H1 (cell line): ENCODE measurements at regions not wholly inside any gene's neighbourhood (a gene's known extent, or its start where the extent isn't known, plus 50 kb on each side); places are given as distances from the start of the nearest gene placed in this dataset.
A peak's percentile ranks its signal among the peaks of the same experiment; 100 is the strongest.

Experiments used
- CTCF ChIA-PET: fragments of 300-600 bp; sonication (Branson Sonifier 250); formaldehyde crosslinking; loops from one replicate; lab custom pipeline; 2021; ENCODE audit not compliant: partially characterized antibody; lab: Charles Lee
- POLR2A ChIA-PET: fragments of 300-600 bp; sonication (Branson Sonifier 250); formaldehyde crosslinking; loops from one replicate; lab custom pipeline; 2021; ENCODE audit warnings: inconsistent platforms; ENCODE audit not compliant: partially characterized antibody; lab: Charles Lee
- DNase-seq, 2 experiments: peaks; one replicate each; pipeline versions ENCODE4 v3.0.0 to v3.0.0-alpha.2; 2010 to 2022; ENCODE audit warnings: low spot score in 2 of 2, low read depth in 1 of 2, mixed read lengths in 1 of 2
- FAIRE-seq: peaks from 2 replicates; lab custom pipeline; 2011; peaks lifted over from hg19 to GRCh38; lab: Jason Lieb, UNC
- H2AFZ ChIP-seq: 2 replicates; pipeline ENCODE4 v1.8.1; 2012; ENCODE audit warnings: low read length, inconsistent platforms
- H2AK5ac ChIP-seq: 2 replicates; pipeline ENCODE4 v1.6.1; 2013; ENCODE audit warnings: low read depth, low read length
- H2BK120ac ChIP-seq: replicated peaks from 2 replicates; pipeline ENCODE3; 2013; ENCODE audit warnings: low read depth, low read length, inconsistent platforms
- H2BK12ac ChIP-seq: 2 replicates; pipeline ENCODE4 v1.6.1; 2013; ENCODE audit warnings: low read depth, low read length
- H2BK15ac ChIP-seq: 2 replicates; pipeline ENCODE4 v1.6.1; 2013; ENCODE audit warnings: low read length
- H2BK20ac ChIP-seq: 2 replicates; pipeline ENCODE4 v1.6.1; 2013; ENCODE audit warnings: low read length
- H2BK5ac ChIP-seq: 2 replicates; pipeline ENCODE4 v1.6.1; 2013; ENCODE audit warnings: low read depth, low read length
- H3K14ac ChIP-seq: 2 replicates; pipeline ENCODE4 v1.6.1; 2013; ENCODE audit warnings: inconsistent platforms; ENCODE audit not compliant: insufficient read length
- H3K18ac ChIP-seq: 2 replicates; pipeline ENCODE4 v1.6.1; 2013; ENCODE audit warnings: low read length; ENCODE audit errors: extremely low read depth
- H3K23ac ChIP-seq: 2 replicates; pipeline ENCODE4 v1.6.1; 2013; ENCODE audit warnings: inconsistent platforms; ENCODE audit not compliant: insufficient read length
- H3K23me2 ChIP-seq: 2 replicates; pipeline ENCODE4 v1.6.1; 2013; ENCODE audit warnings: low read depth, low read length
- H3K27ac ChIP-seq: 2 replicates; pipeline ENCODE4 v1.6.1; 2011; ENCODE audit warnings: low read depth, low read length, inconsistent platforms
- H3K27me3 ChIP-seq, 4 experiments: replicated peaks in 1 of 4; 1 replicate in 1 of 4; 2 replicates in 3 of 4; pipeline versions ENCODE4 v1.6.1 to v1.8.1; 2011 to 2013; ENCODE audit warnings: low read length in 3 of 4, mild to moderate bottlenecking in 3 of 4, inconsistent platforms in 2 of 4, mixed read lengths in 2 of 4, moderate library complexity in 1 of 4; ENCODE audit not compliant: control insufficient read depth in 3 of 4, insufficient read depth in 3 of 4; ENCODE audit errors: extremely low read depth in 1 of 4
- H3K36me3 ChIP-seq, 4 experiments: 2 replicates each; pipeline versions ENCODE4 v1.6.1 to v1.8.1; 2011 to 2013; ENCODE audit warnings: mild to moderate bottlenecking in 4 of 4, low read length in 3 of 4, moderate library complexity in 2 of 4, control low read depth in 1 of 4, inconsistent platforms in 1 of 4; ENCODE audit not compliant: insufficient read depth in 4 of 4, control insufficient read depth in 2 of 4
- H3K4ac ChIP-seq: replicated peaks from 2 replicates; pipeline ENCODE3; 2013; ENCODE audit warnings: low read length, low read depth, mixed read lengths, inconsistent platforms; ENCODE audit not compliant: insufficient read length
- H3K4me1 ChIP-seq, 4 experiments: replicated peaks in 1 of 4; 1 replicate in 1 of 4; 2 replicates in 3 of 4; pipeline versions ENCODE4 v1.6.1 to v1.8.1; 2011 to 2013; ENCODE audit warnings: low read length in 3 of 4, inconsistent platforms in 2 of 4, mixed read lengths in 1 of 4; ENCODE audit not compliant: insufficient read depth in 4 of 4, control insufficient read depth in 3 of 4
- H3K4me2 ChIP-seq, 2 experiments: 2 replicates each; pipeline versions ENCODE4 v1.6.1 to v1.8.1; 2011 to 2013; ENCODE audit warnings: low read depth in 2 of 2, low read length in 2 of 2, control low read depth in 1 of 2, inconsistent platforms in 1 of 2, mild to moderate bottlenecking in 1 of 2; ENCODE audit not compliant: insufficient read depth in 1 of 2
- H3K4me3 ChIP-seq, 4 experiments: fragments of 200-600, 300-600 bp in 1 of 4; sonication (generic), shearing (Covaris generic), sonication (Bioruptor Twin) in 1 of 4; 2 replicates each; pipeline versions ENCODE4 v1.5.1 to v1.8.1; 2011 to 2016; ENCODE audit warnings: low read length in 4 of 4, low read depth in 3 of 4, control low read depth in 2 of 4, inconsistent platforms in 2 of 4, mild to moderate bottlenecking in 2 of 4, mixed read lengths in 1 of 4, moderate library complexity in 1 of 4; ENCODE audit not compliant: insufficient read depth in 2 of 4; ENCODE audit errors: extremely low read depth in 1 of 4
- H3K56ac ChIP-seq: replicated peaks from 2 replicates; pipeline ENCODE3; 2013; ENCODE audit warnings: low read depth, mild to moderate bottlenecking, mixed read lengths, low read length, inconsistent platforms; ENCODE audit not compliant: insufficient read length
- H3K79me1 ChIP-seq: 2 replicates; pipeline ENCODE4 v1.6.1; 2013; ENCODE audit warnings: low read depth, low read length, control low read depth
- H3K79me2 ChIP-seq, 2 experiments: 2 replicates each; pipeline versions ENCODE4 v1.6.1 to v1.8.1; 2012 to 2013; ENCODE audit warnings: low read length in 2 of 2, mild to moderate bottlenecking in 2 of 2, inconsistent platforms in 1 of 2; ENCODE audit not compliant: insufficient read depth in 2 of 2, control insufficient read depth in 1 of 2
- H3K9ac ChIP-seq, 4 experiments: replicated peaks in 1 of 4; 1 replicate in 1 of 4; 2 replicates in 3 of 4; pipeline versions ENCODE4 v1.6.1 to v1.8.1; 2011 to 2013; ENCODE audit warnings: low read depth in 3 of 4, low read length in 3 of 4, control low read depth in 2 of 4, mild to moderate bottlenecking in 2 of 4, moderate library complexity in 2 of 4, inconsistent platforms in 1 of 4; ENCODE audit errors: extremely low read depth in 1 of 4
- H3K9me3 ChIP-seq, 2 experiments: 2 replicates each; pipeline versions ENCODE4 v1.6.1 to v1.8.1; 2012 to 2013; ENCODE audit warnings: mild to moderate bottlenecking in 2 of 2, moderate library complexity in 2 of 2, control low read depth in 1 of 2, inconsistent platforms in 1 of 2, low read depth in 1 of 2, low read length in 1 of 2, mixed read lengths in 1 of 2; ENCODE audit not compliant: insufficient read depth in 2 of 2
- H4K20me1 ChIP-seq, 2 experiments: replicated peaks in 1 of 2; 2 replicates each; pipeline versions ENCODE3 to v1.8.1; 2011 to 2013; ENCODE audit warnings: inconsistent platforms in 2 of 2, low read length in 2 of 2, mild to moderate bottlenecking in 1 of 2; ENCODE audit not compliant: insufficient read depth in 2 of 2, control insufficient read depth in 1 of 2
- H4K5ac ChIP-seq: 2 replicates; pipeline ENCODE4 v1.6.1; 2013; ENCODE audit warnings: low read length, low read depth, mixed read lengths, inconsistent platforms; ENCODE audit not compliant: insufficient read length
- H4K8ac ChIP-seq: 2 replicates; pipeline ENCODE4 v1.8.0; 2013; ENCODE audit warnings: mild to moderate bottlenecking, moderate library complexity, low read length, inconsistent platforms; ENCODE audit not compliant: insufficient read depth; ENCODE audit errors: extremely low read depth
- H4K91ac ChIP-seq: replicated peaks from 2 replicates; pipeline ENCODE3; 2013; ENCODE audit warnings: low read length, mixed read lengths, inconsistent platforms; ENCODE audit not compliant: insufficient read length
- GABPA ChIP-seq: IDR thresholded peaks from 2 replicates; pipeline ENCODE4 v1.6.1; 2011; ENCODE audit warnings: mild to moderate bottlenecking, low read length, moderate library complexity, borderline replicate concordance; ENCODE audit not compliant: insufficient read depth
- RFX5 ChIP-seq: IDR thresholded peaks from 2 replicates; pipeline ENCODE4 v1.6.1; 2011; ENCODE audit warnings: low read depth, low read length, improper control_type of control experiment, borderline replicate concordance
- RXRA ChIP-seq: IDR thresholded peaks from 2 replicates; pipeline ENCODE4 v1.6.1; 2011; ENCODE audit warnings: low read depth, mild to moderate bottlenecking, low read length, moderate library complexity; ENCODE audit not compliant: insufficient read depth
- WGBS, 2 experiments: shearing (Covaris generic) in 1 of 2; methylation state at CpG; one replicate each; pipeline versions ENCODE4 v1.1.6 to v1.1.7; 2013 to 2015; ENCODE audit warnings: low lambda C conversion rate in 2 of 2, mixed read lengths in 2 of 2, inconsistent platforms in 1 of 2, low coverage in 1 of 2, missing lambda C conversion rate in 1 of 2; ENCODE audit not compliant: insufficient replicate concordance in 2 of 2, insufficient coverage in 1 of 2, insufficient read length in 1 of 2; ENCODE audit errors: extremely low coverage in 1 of 2, missing lambda C conversion rate in 1 of 2; 5-methylcytosine and 5-hydroxymethylcytosine counted together
- TF ChIP-seq, protein P1 (sequence below): IDR thresholded peaks from 2 replicates; pipeline ENCODE4 v1.6.1; 2012; ENCODE audit warnings: low read length, inconsistent platforms

- Histone ChIP-seq H3K18ac (no peak overlapping the region), H3K9me3 (peaks cover 5 to 6% of the 10 kb centered on the region in 2 experiments; a peak in 3 of 4 replicates), H3K9ac (no peak overlapping the region), H3K4me1 (no peaks in the 10 kb centered on the region), H3K27me3 (no peaks in the 10 kb centered on the region), H4K20me1 (no peaks in the 10 kb centered on the region), H2BK15ac (no peak overlapping the region), H3K23ac (no peak overlapping the region), H3K4me2 (no peak overlapping the region), H4K8ac (no peak overlapping the region), H3K4me3 (no peak overlapping the region), H3K36me3 (no peaks in the 10 kb centered on the region), H4K91ac (peak overlapping the region; percentile 52), H3K79me2 (no peaks in the 10 kb centered on the region), H4K5ac (no peak overlapping the region), H3K56ac (no peak overlapping the region), H2AK5ac (no peak overlapping the region), H3K4ac (no peak overlapping the region), H3K14ac (no peak overlapping the region), H2BK12ac (no peak overlapping the region), H2BK5ac (no peak overlapping the region), H3K27ac (no peak overlapping the region), H2BK120ac (no peak overlapping the region), H2AFZ (no peak overlapping the region), H2BK20ac (no peak overlapping the region), H3K23me2 (no peaks in the 10 kb centered on the region), H3K79me1 (no peaks in the 10 kb centered on the region)
- CTCF ChIA-PET, result no interaction called here
- 81% methylated on average over 8 of the region's 8 CpGs; no CpG with 5 or more reads in 1 of the 2 experiments for WGBS, 2 experiments
- POLR2A ChIA-PET, result no interaction called here
- no peak for DNase-seq
- no peak for FAIRE-seq
- TF ChIP-seq RXRA, result no peak
- TF ChIP-seq RFX5, result no peak
- TF ChIP-seq, protein P1, sequence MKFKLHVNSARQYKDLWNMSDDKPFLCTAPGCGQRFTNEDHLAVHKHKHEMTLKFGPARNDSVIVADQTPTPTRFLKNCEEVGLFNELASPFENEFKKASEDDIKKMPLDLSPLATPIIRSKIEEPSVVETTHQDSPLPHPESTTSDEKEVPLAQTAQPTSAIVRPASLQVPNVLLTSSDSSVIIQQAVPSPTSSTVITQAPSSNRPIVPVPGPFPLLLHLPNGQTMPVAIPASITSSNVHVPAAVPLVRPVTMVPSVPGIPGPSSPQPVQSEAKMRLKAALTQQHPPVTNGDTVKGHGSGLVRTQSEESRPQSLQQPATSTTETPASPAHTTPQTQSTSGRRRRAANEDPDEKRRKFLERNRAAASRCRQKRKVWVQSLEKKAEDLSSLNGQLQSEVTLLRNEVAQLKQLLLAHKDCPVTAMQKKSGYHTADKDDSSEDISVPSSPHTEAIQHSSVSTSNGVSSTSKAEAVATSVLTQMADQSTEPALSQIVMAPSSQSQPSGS, result no peak
- no peak for TF ChIP-seq GABPA
Measured at GRCh38 chr1:38701088-38701487, 158.5 kb downstream of the RRAGC start.
